Liver (tissue), 8 donors: ENCODE measurements at regions not wholly inside any gene's neighbourhood (a gene's known extent, or its start where the extent isn't known, plus 50 kb on each side); places are given as distances from the start of the nearest gene placed in this dataset.

ENCODE experiments used
- DNase-seq: peaks from one replicate; pipeline ENCODE4 v3.0.0-alpha.2; 2017; ENCODE audit warnings: low spot score
- H3K27ac ChIP-seq, 2 donors: one replicate each; pipeline ENCODE4 v1.7.0; 2013; ENCODE audit warnings: inconsistent platforms in 2 of 2, low read length in 2 of 2, control low read depth in 1 of 2, low read depth in 1 of 2, mild to moderate bottlenecking in 1 of 2
- H3K27me3 ChIP-seq, 4 donors: one replicate each; pipeline versions ENCODE4 v1.6.1 to v1.7.0; 2013; ENCODE audit warnings: low read length in 3 of 4, inconsistent platforms in 1 of 4, mild to moderate bottlenecking in 1 of 4, moderate library complexity in 1 of 4; ENCODE audit not compliant: control insufficient read depth in 4 of 4, insufficient read depth in 4 of 4
- H3K36me3 ChIP-seq, 4 donors: one replicate each; pipeline versions ENCODE4 v1.6.1 to v1.7.0; 2013; ENCODE audit warnings: low read length in 3 of 4, mild to moderate bottlenecking in 3 of 4, low read depth in 1 of 4, moderate library complexity in 1 of 4; ENCODE audit not compliant: control insufficient read depth in 4 of 4, insufficient read depth in 3 of 4
- H3K4me1 ChIP-seq, 4 donors: one replicate each; pipeline versions ENCODE4 v1.6.1 to v1.7.0; 2013; ENCODE audit warnings: low read length in 3 of 4, mild to moderate bottlenecking in 3 of 4, moderate library complexity in 1 of 4; ENCODE audit not compliant: control insufficient read depth in 4 of 4, insufficient read depth in 4 of 4
- H3K4me3 ChIP-seq, 3 donors: one replicate each; pipeline versions ENCODE4 v1.6.1 to v1.7.0; 2013; ENCODE audit warnings: low read length in 3 of 3, control low read depth in 1 of 3, low read depth in 1 of 3, mild to moderate bottlenecking in 1 of 3
- H3K9ac ChIP-seq, 2 donors: one replicate each; pipeline ENCODE4 v1.7.0; 2013; ENCODE audit warnings: low read length in 2 of 2, mild to moderate bottlenecking in 2 of 2, moderate library complexity in 2 of 2, control low read depth in 1 of 2, low read depth in 1 of 2
- H3K9me3 ChIP-seq, 4 donors: one replicate each; pipeline versions ENCODE4 v1.6.1 to v1.7.0; 2013; ENCODE audit warnings: low read length in 3 of 4; ENCODE audit not compliant: control insufficient read depth in 4 of 4
- EGR1 ChIP-seq, 2 donors: IDR thresholded peaks; 2 replicates each; pipeline ENCODE4 v1.6.1; 2016 to 2018; ENCODE audit warnings: antibody characterized with exemption in 2 of 2, low read depth in 2 of 2
- FOXA1 ChIP-seq: IDR thresholded peaks from 2 replicates; pipeline ENCODE4 v1.6.1; 2016; ENCODE audit warnings: antibody characterized with exemption
- FOXA2 ChIP-seq: IDR thresholded peaks from 2 replicates; pipeline ENCODE4 v1.6.1; 2016; ENCODE audit warnings: antibody characterized with exemption
- GABPA ChIP-seq, 2 donors: IDR thresholded peaks in 1 of 2; conservative IDR thresholded peaks in 1 of 2; 2 replicates each; pipeline ENCODE4 v1.6.1; 2016; ENCODE audit warnings: antibody characterized with exemption in 2 of 2, mild to moderate bottlenecking in 1 of 2, moderate library complexity in 1 of 2
- HNF4A ChIP-seq, 2 donors: conservative IDR thresholded peaks; 2 replicates each; pipeline ENCODE4 v1.6.1; 2016; ENCODE audit warnings: antibody characterized with exemption in 2 of 2, mild to moderate bottlenecking in 2 of 2
- JUND ChIP-seq, 2 donors: IDR thresholded peaks; 2 replicates each; pipeline ENCODE4 v1.6.1; 2016; ENCODE audit warnings: antibody characterized with exemption in 2 of 2
- RAD21 ChIP-seq, 2 donors: IDR thresholded peaks; 2 replicates each; pipeline ENCODE4 v1.6.1; 2016; ENCODE audit warnings: antibody characterized with exemption in 2 of 2, mild to moderate bottlenecking in 2 of 2
- RXRA ChIP-seq, 2 donors: IDR thresholded peaks; 2 replicates each; pipeline ENCODE4 v1.6.1; 2017 to 2018; ENCODE audit warnings: antibody characterized with exemption in 2 of 2, mild to moderate bottlenecking in 1 of 2
- SP1 ChIP-seq: IDR thresholded peaks from 2 replicates; pipeline ENCODE4 v1.6.1; 2018; ENCODE audit warnings: antibody characterized with exemption, mild to moderate bottlenecking
- YY1 ChIP-seq: IDR thresholded peaks from 2 replicates; pipeline ENCODE4 v1.6.1; 2016; ENCODE audit warnings: antibody characterized with exemption, mild to moderate bottlenecking
- WGBS: extraction: QIAGEN DNeasy Blood & Tissue Kit; methylation state at CpG from one replicate; pipeline ENCODE4 v1.1.7; 2013; 5-methylcytosine and 5-hydroxymethylcytosine counted together
- TF ChIP-seq, protein P1 (sequence below): IDR thresholded peaks from 2 replicates; pipeline ENCODE4 v1.6.1; 2016; ENCODE audit warnings: antibody characterized with exemption, mild to moderate bottlenecking
- TF ChIP-seq, protein P2 (sequence below): IDR thresholded peaks from 2 replicates; pipeline ENCODE4 v1.6.1; 2016; ENCODE audit warnings: antibody characterized with exemption
- TF ChIP-seq, protein P3 (sequence below): IDR thresholded peaks from 2 replicates; pipeline ENCODE4 v1.6.1; 2016; ENCODE audit warnings: antibody characterized with exemption
- TF ChIP-seq, protein P4 (sequence below): fragments of 150-350 bp; IDR thresholded peaks from 2 replicates; pipeline ENCODE4 v1.5.1; 2017; ENCODE audit warnings: improper control_type of control experiment, low read depth, low read length; ENCODE audit not compliant: missing input control
- TF ChIP-seq, protein P5 (sequence below): IDR thresholded peaks from 2 replicates; pipeline ENCODE4 v1.6.1; 2016; ENCODE audit warnings: antibody characterized with exemption
- donor health status: healthy.
- donor health status: healthy.
- donor health status: healthy.
- donor health status: healthy.
- donor health status: healthy.

DNA sequence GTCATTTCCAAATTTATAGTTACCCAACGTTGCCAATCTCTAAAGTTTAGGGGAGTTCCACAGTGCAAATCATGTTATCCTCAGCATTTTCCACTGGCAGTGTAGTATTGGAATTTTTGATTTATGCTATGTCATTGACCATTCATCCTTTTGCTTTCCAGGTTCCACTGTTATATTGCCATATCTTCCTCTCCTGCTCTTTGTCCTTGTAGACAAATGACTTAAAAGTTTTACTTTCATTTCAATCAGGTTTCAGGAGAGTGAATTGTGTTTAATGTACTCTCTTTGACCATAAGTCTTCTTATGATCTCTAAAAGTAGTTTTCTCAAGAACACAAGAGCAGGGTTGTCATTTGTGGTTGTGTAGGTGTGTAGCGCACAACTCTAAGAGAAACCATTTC, 274.6 kb downstream of the COG6 start:
- H3K9me3 ChIP-seq: peaks cover 0 to 5% (median under 1%) of the 10 kb centered on the region in 4 donors
- no peak overlapping the region for H3K4me3 ChIP-seq
- no peak overlapping the region for H3K27ac ChIP-seq
- no peaks in the 10 kb centered on the region for H3K4me1 ChIP-seq
- DNase-seq: no peak
- peaks cover 0 to 4% (median 0%) of the 10 kb centered on the region in 4 donors for H3K27me3 ChIP-seq
- H3K9ac ChIP-seq: no peak overlapping the region
- no peaks in the 10 kb centered on the region for H3K36me3 ChIP-seq
- TF ChIP-seq, protein P1, sequence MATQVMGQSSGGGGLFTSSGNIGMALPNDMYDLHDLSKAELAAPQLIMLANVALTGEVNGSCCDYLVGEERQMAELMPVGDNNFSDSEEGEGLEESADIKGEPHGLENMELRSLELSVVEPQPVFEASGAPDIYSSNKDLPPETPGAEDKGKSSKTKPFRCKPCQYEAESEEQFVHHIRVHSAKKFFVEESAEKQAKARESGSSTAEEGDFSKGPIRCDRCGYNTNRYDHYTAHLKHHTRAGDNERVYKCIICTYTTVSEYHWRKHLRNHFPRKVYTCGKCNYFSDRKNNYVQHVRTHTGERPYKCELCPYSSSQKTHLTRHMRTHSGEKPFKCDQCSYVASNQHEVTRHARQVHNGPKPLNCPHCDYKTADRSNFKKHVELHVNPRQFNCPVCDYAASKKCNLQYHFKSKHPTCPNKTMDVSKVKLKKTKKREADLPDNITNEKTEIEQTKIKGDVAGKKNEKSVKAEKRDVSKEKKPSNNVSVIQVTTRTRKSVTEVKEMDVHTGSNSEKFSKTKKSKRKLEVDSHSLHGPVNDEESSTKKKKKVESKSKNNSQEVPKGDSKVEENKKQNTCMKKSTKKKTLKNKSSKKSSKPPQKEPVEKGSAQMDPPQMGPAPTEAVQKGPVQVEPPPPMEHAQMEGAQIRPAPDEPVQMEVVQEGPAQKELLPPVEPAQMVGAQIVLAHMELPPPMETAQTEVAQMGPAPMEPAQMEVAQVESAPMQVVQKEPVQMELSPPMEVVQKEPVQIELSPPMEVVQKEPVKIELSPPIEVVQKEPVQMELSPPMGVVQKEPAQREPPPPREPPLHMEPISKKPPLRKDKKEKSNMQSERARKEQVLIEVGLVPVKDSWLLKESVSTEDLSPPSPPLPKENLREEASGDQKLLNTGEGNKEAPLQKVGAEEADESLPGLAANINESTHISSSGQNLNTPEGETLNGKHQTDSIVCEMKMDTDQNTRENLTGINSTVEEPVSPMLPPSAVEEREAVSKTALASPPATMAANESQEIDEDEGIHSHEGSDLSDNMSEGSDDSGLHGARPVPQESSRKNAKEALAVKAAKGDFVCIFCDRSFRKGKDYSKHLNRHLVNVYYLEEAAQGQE: no peak
- TF ChIP-seq SP1 (no peak), RXRA (IDR thresholded peaks at IDR 0.05) (no peak), FOXA1 (no peak), EGR1 (IDR thresholded peaks at IDR 0.05; ENCODE audit: low read depth in 2 of 2) (no peak), RAD21 (IDR thresholded peaks at IDR 0.05) (no peak), HNF4A (conservative IDR thresholded peaks at IDR 0.05) (no peak), JUND (IDR thresholded peaks at IDR 0.05) (no peak), FOXA2 (no peak), GABPA (IDR thresholded peaks at IDR 0.05 in 1 of 2, conservative IDR thresholded peaks at IDR 0.05 in 1 of 2) (no peak), YY1 (no peak)
- TF ChIP-seq, protein P2, sequence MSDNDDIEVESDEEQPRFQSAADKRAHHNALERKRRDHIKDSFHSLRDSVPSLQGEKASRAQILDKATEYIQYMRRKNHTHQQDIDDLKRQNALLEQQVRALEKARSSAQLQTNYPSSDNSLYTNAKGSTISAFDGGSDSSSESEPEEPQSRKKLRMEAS: no peak
- TF ChIP-seq, protein P3, sequence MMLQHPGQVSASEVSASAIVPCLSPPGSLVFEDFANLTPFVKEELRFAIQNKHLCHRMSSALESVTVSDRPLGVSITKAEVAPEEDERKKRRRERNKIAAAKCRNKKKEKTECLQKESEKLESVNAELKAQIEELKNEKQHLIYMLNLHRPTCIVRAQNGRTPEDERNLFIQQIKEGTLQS: no peak
- TF ChIP-seq, protein P4, sequence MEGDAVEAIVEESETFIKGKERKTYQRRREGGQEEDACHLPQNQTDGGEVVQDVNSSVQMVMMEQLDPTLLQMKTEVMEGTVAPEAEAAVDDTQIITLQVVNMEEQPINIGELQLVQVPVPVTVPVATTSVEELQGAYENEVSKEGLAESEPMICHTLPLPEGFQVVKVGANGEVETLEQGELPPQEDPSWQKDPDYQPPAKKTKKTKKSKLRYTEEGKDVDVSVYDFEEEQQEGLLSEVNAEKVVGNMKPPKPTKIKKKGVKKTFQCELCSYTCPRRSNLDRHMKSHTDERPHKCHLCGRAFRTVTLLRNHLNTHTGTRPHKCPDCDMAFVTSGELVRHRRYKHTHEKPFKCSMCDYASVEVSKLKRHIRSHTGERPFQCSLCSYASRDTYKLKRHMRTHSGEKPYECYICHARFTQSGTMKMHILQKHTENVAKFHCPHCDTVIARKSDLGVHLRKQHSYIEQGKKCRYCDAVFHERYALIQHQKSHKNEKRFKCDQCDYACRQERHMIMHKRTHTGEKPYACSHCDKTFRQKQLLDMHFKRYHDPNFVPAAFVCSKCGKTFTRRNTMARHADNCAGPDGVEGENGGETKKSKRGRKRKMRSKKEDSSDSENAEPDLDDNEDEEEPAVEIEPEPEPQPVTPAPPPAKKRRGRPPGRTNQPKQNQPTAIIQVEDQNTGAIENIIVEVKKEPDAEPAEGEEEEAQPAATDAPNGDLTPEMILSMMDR: no peak
- TF ChIP-seq, protein P5, sequence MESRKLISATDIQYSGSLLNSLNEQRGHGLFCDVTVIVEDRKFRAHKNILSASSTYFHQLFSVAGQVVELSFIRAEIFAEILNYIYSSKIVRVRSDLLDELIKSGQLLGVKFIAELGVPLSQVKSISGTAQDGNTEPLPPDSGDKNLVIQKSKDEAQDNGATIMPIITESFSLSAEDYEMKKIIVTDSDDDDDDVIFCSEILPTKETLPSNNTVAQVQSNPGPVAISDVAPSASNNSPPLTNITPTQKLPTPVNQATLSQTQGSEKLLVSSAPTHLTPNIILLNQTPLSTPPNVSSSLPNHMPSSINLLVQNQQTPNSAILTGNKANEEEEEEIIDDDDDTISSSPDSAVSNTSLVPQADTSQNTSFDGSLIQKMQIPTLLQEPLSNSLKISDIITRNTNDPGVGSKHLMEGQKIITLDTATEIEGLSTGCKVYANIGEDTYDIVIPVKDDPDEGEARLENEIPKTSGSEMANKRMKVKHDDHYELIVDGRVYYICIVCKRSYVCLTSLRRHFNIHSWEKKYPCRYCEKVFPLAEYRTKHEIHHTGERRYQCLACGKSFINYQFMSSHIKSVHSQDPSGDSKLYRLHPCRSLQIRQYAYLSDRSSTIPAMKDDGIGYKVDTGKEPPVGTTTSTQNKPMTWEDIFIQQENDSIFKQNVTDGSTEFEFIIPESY: no peak
- 71% methylated on average over 2 of the region's 2 CpGs for WGBS
